ENCODE measurements at regions not wholly inside any gene's neighbourhood (a gene's known extent, or its start where the extent isn't known, plus 50 kb on each side); places are given as distances from the start of the nearest gene placed in this dataset.

- no peaks in the 10 kb centered on the region for H3K36me3 ChIP-seq (ENCODE audit: control insufficient read depth, insufficient read depth, low read length)
- DNase-seq (ENCODE audit: low read depth) (peak; percentile 55), FAIRE-seq (no peak)
- no peaks in the 10 kb centered on the region for H3K27me3 ChIP-seq (ENCODE audit: control insufficient read depth, insufficient read depth, low read length)
- TF ChIP-seq, protein P1, sequence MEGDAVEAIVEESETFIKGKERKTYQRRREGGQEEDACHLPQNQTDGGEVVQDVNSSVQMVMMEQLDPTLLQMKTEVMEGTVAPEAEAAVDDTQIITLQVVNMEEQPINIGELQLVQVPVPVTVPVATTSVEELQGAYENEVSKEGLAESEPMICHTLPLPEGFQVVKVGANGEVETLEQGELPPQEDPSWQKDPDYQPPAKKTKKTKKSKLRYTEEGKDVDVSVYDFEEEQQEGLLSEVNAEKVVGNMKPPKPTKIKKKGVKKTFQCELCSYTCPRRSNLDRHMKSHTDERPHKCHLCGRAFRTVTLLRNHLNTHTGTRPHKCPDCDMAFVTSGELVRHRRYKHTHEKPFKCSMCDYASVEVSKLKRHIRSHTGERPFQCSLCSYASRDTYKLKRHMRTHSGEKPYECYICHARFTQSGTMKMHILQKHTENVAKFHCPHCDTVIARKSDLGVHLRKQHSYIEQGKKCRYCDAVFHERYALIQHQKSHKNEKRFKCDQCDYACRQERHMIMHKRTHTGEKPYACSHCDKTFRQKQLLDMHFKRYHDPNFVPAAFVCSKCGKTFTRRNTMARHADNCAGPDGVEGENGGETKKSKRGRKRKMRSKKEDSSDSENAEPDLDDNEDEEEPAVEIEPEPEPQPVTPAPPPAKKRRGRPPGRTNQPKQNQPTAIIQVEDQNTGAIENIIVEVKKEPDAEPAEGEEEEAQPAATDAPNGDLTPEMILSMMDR (IDR thresholded peaks at IDR 0.05; ENCODE audit: insufficient read depth, low read length, severe bottlenecking), result no peak
- no peak overlapping the region for H3K4me3 ChIP-seq (ENCODE audit: low read depth, low read length)
Observed at GRCh38 chr5:163706053-163706771, 200.8 kb downstream of the MAT2B start.

GRCh38 chr5:163712011-163712410, 206.6 kb downstream of the MAT2B start:
- TF ChIP-seq, protein P1 (IDR thresholded peaks at IDR 0.05; ENCODE audit: insufficient read depth, low read length, severe bottlenecking), result no peak
- H3K36me3 ChIP-seq (ENCODE audit: control insufficient read depth, insufficient read depth, low read length), result no peaks in the 10 kb centered on the region
- DNase-seq (ENCODE audit: low read depth), result no peak
- H3K4me3 ChIP-seq (ENCODE audit: low read depth, low read length), result no peak overlapping the region
- no peak for FAIRE-seq
- H3K27me3 ChIP-seq (ENCODE audit: control insufficient read depth, insufficient read depth, low read length), result no peaks in the 10 kb centered on the region

DNA sequence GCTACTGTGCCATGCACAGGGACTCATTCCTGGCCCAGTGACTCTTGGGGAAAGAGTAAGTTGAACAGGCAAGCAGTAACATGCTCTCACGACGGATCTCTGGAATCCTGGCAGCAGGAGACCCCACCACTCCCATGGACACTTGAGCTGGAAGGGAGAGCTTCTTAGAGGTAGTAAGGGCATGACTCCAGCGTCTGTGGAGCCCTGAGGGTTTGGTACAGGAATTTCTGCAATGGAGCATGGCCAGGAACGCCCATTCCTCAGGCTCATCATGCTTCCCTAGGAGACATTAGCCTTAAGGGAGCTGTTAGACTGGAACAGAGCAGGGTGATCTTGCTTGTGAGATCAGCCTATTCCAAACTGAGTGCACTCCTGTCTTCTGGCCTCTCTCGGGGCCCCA, 212.9 kb downstream of the MAT2B start:
- Histone ChIP-seq H3K36me3 (ENCODE audit: control insufficient read depth, insufficient read depth, low read length) (no peaks in the 10 kb centered on the region), H3K27me3 (ENCODE audit: control insufficient read depth, insufficient read depth, low read length) (no peaks in the 10 kb centered on the region), H3K4me3 (ENCODE audit: low read depth, low read length) (no peak overlapping the region)
- no peak for FAIRE-seq
- TF ChIP-seq, protein P1 (IDR thresholded peaks at IDR 0.05; ENCODE audit: insufficient read depth, low read length, severe bottlenecking), result no peak
- DNase-seq (ENCODE audit: low read depth), result peak; percentile 25

- DNase-seq (ENCODE audit: low read depth) (no peak), FAIRE-seq (no peak)
- TF ChIP-seq, protein P1 (IDR thresholded peaks at IDR 0.05; ENCODE audit: insufficient read depth, low read length, severe bottlenecking), result no peak
- no peaks in the 10 kb centered on the region for H3K27me3 ChIP-seq (ENCODE audit: control insufficient read depth, insufficient read depth, low read length)
- H3K4me3 ChIP-seq (ENCODE audit: low read depth, low read length), result no peak overlapping the region
- H3K36me3 ChIP-seq (ENCODE audit: control insufficient read depth, insufficient read depth, low read length), result no peaks in the 10 kb centered on the region
Observed at GRCh38 chr5:163724305-163724704, 218.9 kb downstream of the MAT2B start.

- no peaks in the 10 kb centered on the region for H3K27me3 ChIP-seq (ENCODE audit: control insufficient read depth, insufficient read depth, low read length)
- FAIRE-seq (no peak), DNase-seq (ENCODE audit: low read depth) (no peak)
- no peaks in the 10 kb centered on the region for H3K36me3 ChIP-seq (ENCODE audit: control insufficient read depth, insufficient read depth, low read length)
- no peak overlapping the region for H3K4me3 ChIP-seq (ENCODE audit: low read depth, low read length)
- TF ChIP-seq, protein P1 (IDR thresholded peaks at IDR 0.05; ENCODE audit: insufficient read depth, low read length, severe bottlenecking), result no peak
Observed at GRCh38 chr5:163727028-163727427, 221.6 kb downstream of the MAT2B start.

All from bronchial epithelial cell (primary cell).